ENCODE measurements at regions not wholly inside any gene's neighbourhood (a gene's known extent, or its start where the extent isn't known, plus 50 kb on each side); places are given as distances from the start of the nearest gene placed in this dataset.

DNA sequence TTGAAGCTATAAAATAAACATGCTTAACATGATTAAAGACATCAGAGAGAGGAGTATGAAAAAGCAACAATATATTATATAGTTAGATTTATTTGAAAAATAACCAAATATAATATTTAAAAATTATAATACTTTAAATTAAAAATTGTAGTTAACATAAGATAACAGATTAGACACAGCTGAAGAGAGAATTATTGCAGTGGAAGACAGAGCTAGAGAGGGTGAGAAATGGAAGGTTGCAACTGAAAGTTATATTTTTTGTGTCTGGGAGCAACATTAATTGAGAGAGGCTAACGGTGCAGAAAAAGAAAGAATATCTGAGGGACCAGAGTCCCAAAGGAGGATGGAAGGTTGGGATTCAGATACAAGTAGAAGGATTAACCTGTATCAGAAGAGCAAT is 548.9 kb upstream of the FZD8 start:
- Histone ChIP-seq H3K9ac (ENCODE audit: low read depth, low read length) (no peak overlapping the region), H3K9me3 (ENCODE audit: control insufficient read depth, insufficient read depth, low read length) (peaks cover 7% of the 10 kb centered on the region), H3K36me3 (ENCODE audit: insufficient read depth, low read length) (no peaks in the 10 kb centered on the region), H3K4me1 (ENCODE audit: insufficient read depth, low read length) (peaks cover 22% of the 10 kb centered on the region)

DNA sequence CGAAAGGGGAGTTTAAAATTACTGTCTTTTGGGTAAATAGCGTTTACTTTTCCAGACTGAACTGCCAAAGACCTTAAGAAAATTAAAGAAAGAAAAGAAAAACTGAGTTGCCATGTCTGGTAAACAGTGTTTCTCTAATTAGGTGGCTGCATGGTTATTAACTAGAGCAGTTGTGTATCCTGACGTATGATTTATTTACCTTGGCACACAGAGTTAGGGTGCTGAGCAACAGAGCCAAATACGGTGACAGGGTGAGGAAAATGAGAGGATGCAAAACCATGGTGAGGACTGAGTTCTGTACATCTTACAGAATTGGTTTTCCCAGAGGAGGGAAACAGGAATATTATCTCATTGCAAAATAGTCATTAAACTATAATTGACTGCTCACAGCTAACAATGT is 546.4 kb upstream of the FZD8 start:
- Histone ChIP-seq H3K4me1 (ENCODE audit: insufficient read depth, low read length) (peaks cover 16% of the 10 kb centered on the region), H3K9ac (ENCODE audit: low read depth, low read length) (no peak overlapping the region), H3K36me3 (ENCODE audit: insufficient read depth, low read length) (no peaks in the 10 kb centered on the region), H3K9me3 (ENCODE audit: control insufficient read depth, insufficient read depth, low read length) (peaks cover 7% of the 10 kb centered on the region)

GRCh38 chr10:36188080-36188453 is 546.0 kb upstream of the FZD8 start:
- Histone ChIP-seq H3K36me3 (ENCODE audit: insufficient read depth, low read length) (no peaks in the 10 kb centered on the region), H3K4me1 (ENCODE audit: insufficient read depth, low read length) (peaks cover 16% of the 10 kb centered on the region), H3K9me3 (ENCODE audit: control insufficient read depth, insufficient read depth, low read length) (peaks cover 7% of the 10 kb centered on the region), H3K9ac (ENCODE audit: low read depth, low read length) (no peak overlapping the region)

GRCh38 chr10:36187380-36188079 is 545.4 kb upstream of the FZD8 start:
- no peak overlapping the region for H3K9ac ChIP-seq (ENCODE audit: low read depth, low read length)
- H3K4me1 ChIP-seq (ENCODE audit: insufficient read depth, low read length): peaks cover 16% of the 10 kb centered on the region
- peaks cover 7% of the 10 kb centered on the region for H3K9me3 ChIP-seq (ENCODE audit: control insufficient read depth, insufficient read depth, low read length)
- H3K36me3 ChIP-seq (ENCODE audit: insufficient read depth, low read length): no peaks in the 10 kb centered on the region

GRCh38 chr10:36185097-36185496 is 543.0 kb upstream of the FZD8 start:
- H3K9ac ChIP-seq (ENCODE audit: low read depth, low read length): no peak overlapping the region
- H3K4me1 ChIP-seq (ENCODE audit: insufficient read depth, low read length): peaks cover 16% of the 10 kb centered on the region
- no peaks in the 10 kb centered on the region for H3K9me3 ChIP-seq (ENCODE audit: control insufficient read depth, insufficient read depth, low read length)
- H3K36me3 ChIP-seq (ENCODE audit: insufficient read depth, low read length): no peaks in the 10 kb centered on the region

DNA sequence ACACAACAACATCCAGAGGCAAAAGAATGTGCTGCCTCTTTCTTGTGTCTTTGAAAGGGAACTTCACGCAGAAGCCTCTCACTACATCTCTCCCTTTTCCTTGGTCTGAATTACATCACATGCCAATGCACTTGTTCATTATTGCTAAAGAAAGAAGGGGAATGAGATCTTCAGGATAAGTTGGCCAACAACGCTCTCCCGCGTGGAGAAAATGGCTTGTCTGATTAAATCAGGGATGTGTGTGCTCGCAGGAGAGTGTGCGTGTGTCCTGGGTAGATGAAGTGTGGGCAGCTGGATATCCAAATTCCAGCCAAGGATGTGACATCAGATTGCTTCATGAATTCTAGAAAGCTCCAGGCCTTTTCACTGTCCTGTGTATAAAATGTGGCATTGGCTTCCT is 541.6 kb upstream of the FZD8 start:
- Histone ChIP-seq H3K36me3 (ENCODE audit: insufficient read depth, low read length) (no peaks in the 10 kb centered on the region), H3K4me1 (ENCODE audit: insufficient read depth, low read length) (peaks cover 16% of the 10 kb centered on the region), H3K9ac (ENCODE audit: low read depth, low read length) (no peak overlapping the region), H3K9me3 (ENCODE audit: control insufficient read depth, insufficient read depth, low read length) (no peaks in the 10 kb centered on the region)

DNA sequence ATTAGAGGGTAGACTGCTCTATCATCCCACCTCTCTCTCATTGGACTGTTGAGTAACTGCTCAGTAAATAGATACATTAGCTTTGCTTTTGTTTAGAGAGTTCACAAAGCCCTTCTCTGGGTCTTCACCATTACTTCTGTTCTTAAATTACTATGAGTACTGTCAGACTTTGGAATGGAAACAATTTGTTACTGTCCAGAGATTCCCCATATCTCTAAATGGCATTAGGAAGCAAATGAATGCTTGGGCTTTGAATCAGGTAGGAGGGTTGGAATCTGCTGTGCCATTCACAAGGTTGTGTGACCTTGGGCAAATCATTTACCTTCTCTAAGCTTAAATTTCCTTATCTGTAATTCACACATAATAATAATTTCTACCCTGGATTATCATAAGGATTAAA is 541.0 kb upstream of the FZD8 start:
- Histone ChIP-seq H3K9ac (ENCODE audit: low read depth, low read length) (no peak overlapping the region), H3K9me3 (ENCODE audit: control insufficient read depth, insufficient read depth, low read length) (no peaks in the 10 kb centered on the region), H3K4me1 (ENCODE audit: insufficient read depth, low read length) (peaks cover 10% of the 10 kb centered on the region), H3K36me3 (ENCODE audit: insufficient read depth, low read length) (no peaks in the 10 kb centered on the region)

- H3K9me3 ChIP-seq (ENCODE audit: control insufficient read depth, insufficient read depth, low read length): no peaks in the 10 kb centered on the region
- no peaks in the 10 kb centered on the region for H3K36me3 ChIP-seq (ENCODE audit: insufficient read depth, low read length)
- H3K4me1 ChIP-seq (ENCODE audit: insufficient read depth, low read length): peaks cover 9% of the 10 kb centered on the region; the same call in 1 of the 2 replicates
- no peak overlapping the region for H3K9ac ChIP-seq (ENCODE audit: low read depth, low read length)
Measured at GRCh38 chr10:36182606-36183005, 540.5 kb upstream of the FZD8 start.

DNA sequence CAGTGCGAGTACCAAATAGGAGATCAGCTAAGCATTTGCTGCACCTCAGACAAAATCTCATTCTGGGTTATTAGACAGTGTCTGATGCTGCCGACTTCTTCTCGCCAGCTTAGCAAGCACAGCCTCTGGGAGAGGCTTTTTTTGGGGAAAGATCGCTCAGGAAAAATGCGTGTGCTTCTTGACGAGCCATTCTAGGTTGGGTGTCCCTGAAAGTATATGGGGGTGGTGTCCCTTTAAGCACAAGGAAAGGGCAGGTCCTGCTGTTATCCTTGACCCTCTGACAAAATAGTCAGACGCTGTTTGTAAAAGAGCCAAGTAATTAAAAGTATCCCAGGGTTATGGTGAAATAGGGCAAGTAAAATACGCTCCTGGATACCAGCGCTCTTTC is 540.1 kb upstream of the FZD8 start:
- H3K9ac ChIP-seq (ENCODE audit: low read depth, low read length): no peak overlapping the region
- no peaks in the 10 kb centered on the region for H3K9me3 ChIP-seq (ENCODE audit: control insufficient read depth, insufficient read depth, low read length)
- no peaks in the 10 kb centered on the region for H3K36me3 ChIP-seq (ENCODE audit: insufficient read depth, low read length)
- H3K4me1 ChIP-seq (ENCODE audit: insufficient read depth, low read length): peaks cover 5% of the 10 kb centered on the region; the same call in 1 of the 2 replicates

GRCh38 chr10:36181426-36182178 is 539.5 kb upstream of the FZD8 start:
- no peak overlapping the region for H3K9ac ChIP-seq (ENCODE audit: low read depth, low read length)
- no peaks in the 10 kb centered on the region for H3K9me3 ChIP-seq (ENCODE audit: control insufficient read depth, insufficient read depth, low read length)
- H3K4me1 ChIP-seq (ENCODE audit: insufficient read depth, low read length): no peaks in the 10 kb centered on the region; the same call in 1 of the 2 replicates
- no peaks in the 10 kb centered on the region for H3K36me3 ChIP-seq (ENCODE audit: insufficient read depth, low read length)

GRCh38 chr10:36178616-36179015 is 536.5 kb upstream of the FZD8 start:
- Histone ChIP-seq H3K4me1 (ENCODE audit: insufficient read depth, low read length) (no peaks in the 10 kb centered on the region), H3K36me3 (ENCODE audit: insufficient read depth, low read length) (no peaks in the 10 kb centered on the region), H3K9me3 (ENCODE audit: control insufficient read depth, insufficient read depth, low read length) (no peaks in the 10 kb centered on the region), H3K9ac (ENCODE audit: low read depth, low read length) (no peak overlapping the region)

DNA sequence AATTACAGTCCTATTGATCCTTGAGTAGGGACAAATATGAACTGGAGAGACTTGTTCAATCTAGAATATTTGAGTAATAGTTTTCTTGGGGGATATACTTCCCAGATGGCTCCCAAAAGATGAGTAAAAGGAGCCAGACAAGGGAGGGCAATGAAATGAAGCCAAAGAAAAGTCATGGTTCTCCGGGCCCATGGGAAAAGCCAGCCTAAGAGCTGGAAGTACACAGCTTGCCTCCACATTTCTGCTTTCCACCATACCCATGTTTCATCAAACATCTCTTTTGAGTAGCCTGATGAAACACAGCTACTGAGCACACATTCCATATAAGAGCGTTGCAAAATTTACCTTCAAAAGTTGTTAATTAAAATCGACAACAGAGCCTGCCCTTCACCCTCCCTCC is 535.0 kb upstream of the FZD8 start:
- H3K36me3 ChIP-seq (ENCODE audit: insufficient read depth, low read length): no peaks in the 10 kb centered on the region
- H3K9me3 ChIP-seq (ENCODE audit: control insufficient read depth, insufficient read depth, low read length): no peaks in the 10 kb centered on the region
- H3K9ac ChIP-seq (ENCODE audit: low read depth, low read length): no peak overlapping the region
- H3K4me1 ChIP-seq (ENCODE audit: insufficient read depth, low read length): peaks cover 5% of the 10 kb centered on the region; the same call in 1 of the 2 replicates

- Histone ChIP-seq H3K9me3 (ENCODE audit: control insufficient read depth, insufficient read depth, low read length) (no peaks in the 10 kb centered on the region), H3K36me3 (ENCODE audit: insufficient read depth, low read length) (no peaks in the 10 kb centered on the region), H3K4me1 (ENCODE audit: insufficient read depth, low read length) (peaks cover 11% of the 10 kb centered on the region; the same call in 1 of the 2 replicates), H3K9ac (ENCODE audit: low read depth, low read length) (no peak overlapping the region)
Measured at GRCh38 chr10:36175954-36176353, 533.9 kb upstream of the FZD8 start.

GRCh38 chr10:36173364-36173763 is 531.3 kb upstream of the FZD8 start:
- H3K36me3 ChIP-seq (ENCODE audit: insufficient read depth, low read length): no peaks in the 10 kb centered on the region
- no peak overlapping the region for H3K9ac ChIP-seq (ENCODE audit: low read depth, low read length)
- peaks cover 12% of the 10 kb centered on the region; the same call in 1 of the 2 replicates for H3K4me1 ChIP-seq (ENCODE audit: insufficient read depth, low read length)

More at GRCh38 chr10:36173364-36173763, 531.3 kb upstream of the FZD8 start:
- H3K9me3 ChIP-seq (ENCODE audit: control insufficient read depth, insufficient read depth, low read length): no peaks in the 10 kb centered on the region
